SU-DHL-6 (cell line): ENCODE measurements at regions not wholly inside any gene's neighbourhood (a gene's known extent, or its start where the extent isn't known, plus 50 kb on each side); places are given as distances from the start of the nearest gene placed in this dataset.

Experiments used
- EZH2phosphoT487 ChIP-seq: fragments of 200-600 bp; sonication (generic), shearing (Covaris generic); conservative IDR thresholded peaks from 2 replicates; pipeline ENCODE4 v1.6.1; 2018; ENCODE audit warnings: mild to moderate bottlenecking, antibody characterized with exemption, low read length, moderate library complexity, mixed read lengths
- TF ChIP-seq, protein P1 (sequence below): fragments of 200-600 bp; sonication (generic); IDR thresholded peaks from one replicate; pipeline ENCODE4 v1.5.1; 2017; ENCODE audit warnings: antibody characterized with exemption, mild to moderate bottlenecking, low read length, moderate library complexity; ENCODE audit not compliant: insufficient read depth, poor library complexity, severe bottlenecking

DNA sequence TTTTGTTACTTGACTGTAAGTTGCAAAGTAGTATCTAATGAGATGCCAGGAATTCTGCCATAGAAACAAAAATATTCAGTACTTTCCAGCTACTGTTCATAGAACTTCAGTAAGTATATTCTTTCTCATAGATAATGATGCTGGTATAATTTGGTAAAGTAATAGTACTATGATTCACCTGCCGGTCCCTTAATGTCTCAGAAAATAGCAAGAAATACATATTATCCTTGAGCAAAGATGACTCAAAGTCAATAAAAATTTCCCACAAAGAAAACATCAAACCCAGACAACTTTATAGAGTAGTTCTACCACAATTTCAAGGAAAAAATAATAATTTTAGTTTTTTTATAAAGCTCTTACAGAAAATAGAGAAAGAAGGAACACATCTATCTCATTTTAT, 105.4 kb downstream of the EPDR1 start:
- TF ChIP-seq, protein P1, sequence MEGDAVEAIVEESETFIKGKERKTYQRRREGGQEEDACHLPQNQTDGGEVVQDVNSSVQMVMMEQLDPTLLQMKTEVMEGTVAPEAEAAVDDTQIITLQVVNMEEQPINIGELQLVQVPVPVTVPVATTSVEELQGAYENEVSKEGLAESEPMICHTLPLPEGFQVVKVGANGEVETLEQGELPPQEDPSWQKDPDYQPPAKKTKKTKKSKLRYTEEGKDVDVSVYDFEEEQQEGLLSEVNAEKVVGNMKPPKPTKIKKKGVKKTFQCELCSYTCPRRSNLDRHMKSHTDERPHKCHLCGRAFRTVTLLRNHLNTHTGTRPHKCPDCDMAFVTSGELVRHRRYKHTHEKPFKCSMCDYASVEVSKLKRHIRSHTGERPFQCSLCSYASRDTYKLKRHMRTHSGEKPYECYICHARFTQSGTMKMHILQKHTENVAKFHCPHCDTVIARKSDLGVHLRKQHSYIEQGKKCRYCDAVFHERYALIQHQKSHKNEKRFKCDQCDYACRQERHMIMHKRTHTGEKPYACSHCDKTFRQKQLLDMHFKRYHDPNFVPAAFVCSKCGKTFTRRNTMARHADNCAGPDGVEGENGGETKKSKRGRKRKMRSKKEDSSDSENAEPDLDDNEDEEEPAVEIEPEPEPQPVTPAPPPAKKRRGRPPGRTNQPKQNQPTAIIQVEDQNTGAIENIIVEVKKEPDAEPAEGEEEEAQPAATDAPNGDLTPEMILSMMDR = no peak
- TF ChIP-seq EZH2phosphoT487 = no peak
